ENCODE measurements at regions not wholly inside any gene's neighbourhood (a gene's known extent, or its start where the extent isn't known, plus 50 kb on each side); places are given as distances from the start of the nearest gene placed in this dataset.
"Not testable (repeated sequence)": the region's sequence is repeated elsewhere in the genome, so short reads cannot be mapped to it uniquely, and the experiment has no call there.

DNA sequence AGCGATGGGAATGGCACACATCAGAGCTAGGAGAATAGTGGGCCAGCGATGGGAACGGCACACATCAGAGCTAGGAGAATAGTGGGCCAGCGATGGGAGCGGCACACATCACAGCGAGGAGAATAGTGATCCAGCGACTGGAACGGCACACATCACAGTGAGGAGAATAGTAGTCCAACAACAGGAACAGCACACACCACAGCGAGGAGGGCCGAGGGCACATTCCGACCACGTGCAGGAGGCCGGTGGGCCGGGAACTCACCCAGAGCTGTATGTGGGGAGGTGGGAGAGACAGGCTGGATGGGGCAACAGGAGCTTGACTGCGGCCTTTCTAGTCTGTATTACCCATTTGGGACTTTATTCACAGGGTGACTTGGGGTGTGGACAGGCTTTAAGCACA lies 271.1 kb upstream of the IRX4 start:
- TF ChIP-seq CTCF (IDR thresholded peaks at IDR 0.05), result no peak
- no peaks in the 10 kb centered on the region for H3K9me3 ChIP-seq
- no peak overlapping the region for H3K4me3 ChIP-seq
- no peaks in the 10 kb centered on the region for H3K36me3 ChIP-seq (ENCODE audit: low read depth)
- intact Hi-C loops (cut with DNase I, micrococcal nuclease), result no loop called here
- H3K4me1 ChIP-seq (ENCODE audit: low read depth), result no peaks in the 10 kb centered on the region
- DNase-seq (no peak), ATAC-seq (no peak)

DNA sequence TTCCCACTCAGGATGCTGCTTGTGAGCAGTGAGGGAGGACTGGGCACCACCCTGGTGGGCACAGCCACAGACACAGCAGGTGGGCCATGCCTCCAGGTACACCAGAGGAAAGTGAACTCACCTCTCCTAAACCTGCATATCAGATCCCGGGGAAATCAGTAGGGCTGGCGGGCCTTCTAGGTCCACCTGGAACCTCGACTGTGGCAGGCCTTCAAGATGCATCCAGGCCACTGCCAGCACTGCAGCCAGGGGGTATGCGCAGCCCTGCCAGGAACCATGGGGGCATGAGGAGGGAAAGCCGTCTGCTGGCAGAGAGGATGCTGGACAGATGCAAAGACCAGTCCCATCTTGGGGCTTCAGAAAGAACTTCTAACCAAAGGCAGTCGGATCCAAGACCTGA lies 270.6 kb upstream of the IRX4 start:
- TF ChIP-seq CTCF (IDR thresholded peaks at IDR 0.05), result no peak
- H3K4me1 ChIP-seq (ENCODE audit: low read depth), result no peaks in the 10 kb centered on the region
- intact Hi-C loops (cut with DNase I, micrococcal nuclease), result no loop called here
- no peak overlapping the region for H3K4me3 ChIP-seq
- no peaks in the 10 kb centered on the region for H3K9me3 ChIP-seq
- no peaks in the 10 kb centered on the region for H3K36me3 ChIP-seq (ENCODE audit: low read depth)
- no peak for ATAC-seq
- no peak for DNase-seq

- H3K4me3 ChIP-seq; ATAC-seq; intact Hi-C loops (cut with DNase I, micrococcal nuclease); H3K4me1 ChIP-seq (ENCODE audit: low read depth); DNase-seq; H3K36me3 ChIP-seq (ENCODE audit: low read depth); H3K9me3 ChIP-seq: not testable (repeated sequence)
Observed at GRCh38 chr5:2151301-2151888, 268.7 kb upstream of the IRX4 start.

DNA sequence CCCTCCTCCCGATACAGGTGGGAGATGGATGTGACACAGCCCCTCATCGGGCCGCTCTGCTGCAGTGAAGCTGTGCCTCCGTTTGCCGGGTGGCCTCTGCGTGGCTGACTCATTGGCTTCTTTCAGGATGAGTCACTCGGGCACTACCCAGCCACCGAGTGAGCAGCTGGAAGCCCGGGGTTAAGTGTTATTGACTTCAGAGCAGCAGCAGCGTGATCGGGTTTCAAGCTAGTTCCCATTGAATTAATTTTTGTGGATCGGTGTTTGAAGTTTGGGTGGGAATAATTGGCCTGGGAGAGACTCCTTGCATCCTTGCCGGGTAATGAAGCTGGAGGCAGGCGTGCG lies 266.4 kb upstream of the IRX4 start:
- Histone ChIP-seq H3K4me3 (no peak overlapping the region), H3K4me1 (ENCODE audit: low read depth) (no peaks in the 10 kb centered on the region), H3K36me3 (ENCODE audit: low read depth) (no peaks in the 10 kb centered on the region), H3K9me3 (no peaks in the 10 kb centered on the region)
- DNase-seq (no peak), ATAC-seq (no peak)
- TF ChIP-seq CTCF (IDR thresholded peaks at IDR 0.05), result no peak
- intact Hi-C loops (cut with DNase I, micrococcal nuclease), result no loop called here

GRCh38 chr5:2148312-2149194 lies 265.8 kb upstream of the IRX4 start:
- intact Hi-C loops (cut with DNase I, micrococcal nuclease), result no loop called here
- Histone ChIP-seq H3K4me1 (ENCODE audit: low read depth) (no peaks in the 10 kb centered on the region), H3K4me3 (no peak overlapping the region), H3K9me3 (no peaks in the 10 kb centered on the region), H3K36me3 (ENCODE audit: low read depth) (no peaks in the 10 kb centered on the region)
- ATAC-seq (no peak), DNase-seq (no peak)
- TF ChIP-seq CTCF (IDR thresholded peaks at IDR 0.05), result no peak

- no peak for ATAC-seq
- H3K4me1 ChIP-seq (ENCODE audit: low read depth), result no peaks in the 10 kb centered on the region
Observed at GRCh38 chr5:2147504-2148311, 265.0 kb upstream of the IRX4 start.

More at GRCh38 chr5:2147504-2148311, 265.0 kb upstream of the IRX4 start:
- no peaks in the 10 kb centered on the region for H3K36me3 ChIP-seq (ENCODE audit: low read depth)
- DNase-seq, result no peak
- no peak for TF ChIP-seq CTCF (IDR thresholded peaks at IDR 0.05)
- intact Hi-C loops (cut with DNase I, micrococcal nuclease), result no loop called here
- no peaks in the 10 kb centered on the region for H3K9me3 ChIP-seq
- no peak overlapping the region for H3K4me3 ChIP-seq

Data from mucosa of descending colon (tissue), 3 donors.